Progenitor cell of endocrine pancreas (in vitro differentiated cells): ENCODE measurements at regions not wholly inside any gene's neighbourhood (a gene's known extent, or its start where the extent isn't known, plus 50 kb on each side); places are given as distances from the start of the nearest gene placed in this dataset.
A peak's percentile ranks its signal among the peaks of the same experiment; 100 is the strongest.

Source experiments
- DNase-seq: peaks from one replicate; pipeline ENCODE4 v3.0.0; 2021; ENCODE audit warnings: low spot score; ENCODE audit not compliant: unreplicated experiment
- H3K27ac Mint-ChIP-seq: 2 replicates; pipeline ENCODE4 v1.8.0; 2021; ENCODE audit warnings: mild to moderate bottlenecking, moderate library complexity, mixed read lengths
- H3K27me3 Mint-ChIP-seq: 2 replicates; pipeline ENCODE4 v1.8.0; 2021; ENCODE audit warnings: mixed read lengths
- H3K36me3 Mint-ChIP-seq: 2 replicates; pipeline ENCODE4 v1.8.0; 2022; ENCODE audit warnings: mixed read lengths; ENCODE audit not compliant: insufficient read depth
- H3K4me1 Mint-ChIP-seq: 2 replicates; pipeline ENCODE4 v1.8.0; 2021; ENCODE audit warnings: low read depth, mixed read lengths
- H3K4me3 Mint-ChIP-seq: 2 replicates; pipeline ENCODE4 v1.8.0; 2021; ENCODE audit warnings: low read depth, mild to moderate bottlenecking, moderate library complexity, mixed read lengths
- H3K9me3 Mint-ChIP-seq: 2 replicates; pipeline ENCODE4 v1.8.0; 2021; ENCODE audit warnings: low read depth, mixed read lengths
- CTCF ChIP-seq: fragments of 200-600 bp; sonication (generic); IDR thresholded peaks from one replicate; pipeline ENCODE4 v1.5.0; 2021; ENCODE audit warnings: antibody characterized with exemption, mild to moderate bottlenecking; ENCODE audit not compliant: unreplicated experiment

- Mint-ChIP-seq H3K4me1 (peaks cover 41% of the 10 kb centered on the region), H3K27me3 (no peaks in the 10 kb centered on the region), H3K9me3 (no peaks in the 10 kb centered on the region), H3K27ac (peak overlapping the region; percentile 8), H3K36me3 (no peaks in the 10 kb centered on the region), H3K4me3 (peak overlapping the region; percentile 85)
- TF ChIP-seq CTCF: no peak
- no peak for DNase-seq
These were observed 122.2 kb downstream of the C9orf50 start for GRCh38 chr9:129498451-129499384.

- H3K27ac Mint-ChIP-seq: peak overlapping the region; percentile 8
- no peak for TF ChIP-seq CTCF
- H3K4me3 Mint-ChIP-seq: peak overlapping the region; percentile 85
- H3K4me1 Mint-ChIP-seq: peaks cover 47% of the 10 kb centered on the region
- no peaks in the 10 kb centered on the region for H3K36me3 Mint-ChIP-seq
- no peak for DNase-seq
- no peaks in the 10 kb centered on the region for H3K9me3 Mint-ChIP-seq
- no peaks in the 10 kb centered on the region for H3K27me3 Mint-ChIP-seq
These were observed 123.0 kb downstream of the C9orf50 start for GRCh38 chr9:129497813-129498450.

- H3K4me1 Mint-ChIP-seq: peaks cover 48% of the 10 kb centered on the region
- no peaks in the 10 kb centered on the region for H3K36me3 Mint-ChIP-seq
- no peak for DNase-seq
- no peak for TF ChIP-seq CTCF
- no peaks in the 10 kb centered on the region for H3K27me3 Mint-ChIP-seq
- peak overlapping the region; percentile 98 for H3K27ac Mint-ChIP-seq
- peak overlapping the region; percentile 85 for H3K4me3 Mint-ChIP-seq
- H3K9me3 Mint-ChIP-seq: no peaks in the 10 kb centered on the region
These were observed 123.7 kb downstream of the C9orf50 start for GRCh38 chr9:129497005-129497812.

- Mint-ChIP-seq H3K36me3 (no peaks in the 10 kb centered on the region), H3K9me3 (no peaks in the 10 kb centered on the region), H3K4me3 (peak overlapping the region; percentile 85), H3K27me3 (no peaks in the 10 kb centered on the region), H3K27ac (peak overlapping the region; percentile 98), H3K4me1 (peaks cover 54% of the 10 kb centered on the region)
- TF ChIP-seq CTCF: no peak
- DNase-seq: peak; percentile 90
These were observed 124.4 kb downstream of the C9orf50 start for GRCh38 chr9:129496473-129497004.
